ENCODE measurements at regions not wholly inside any gene's neighbourhood (a gene's known extent, or its start where the extent isn't known, plus 50 kb on each side); places are given as distances from the start of the nearest gene placed in this dataset.

DNA sequence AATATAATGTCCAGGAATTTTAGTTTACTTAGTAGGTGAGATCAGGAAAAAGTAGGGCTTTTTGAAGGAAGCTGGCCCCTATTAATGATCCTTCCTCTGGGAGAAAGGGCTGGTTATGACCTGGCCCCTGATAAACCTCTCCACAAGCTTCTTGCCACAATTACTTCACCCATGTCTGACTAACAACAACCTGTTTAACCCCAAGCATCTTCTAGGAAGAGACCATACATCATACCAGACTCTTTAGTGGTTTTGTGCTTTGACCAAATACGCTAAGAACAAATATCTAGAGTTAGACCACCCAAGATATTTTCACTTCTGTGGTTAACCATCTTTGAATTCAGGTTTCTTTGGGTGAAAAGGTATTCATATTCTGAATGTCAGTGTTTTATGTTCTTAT, 174.0 kb upstream of the SLC27A6 start:
- intact Hi-C loops (cut with DNase I) = no loop called here
- no peaks in the 10 kb centered on the region for H3K4me1 ChIP-seq
- H3K4me3 ChIP-seq = no peak overlapping the region
- no peak for TF ChIP-seq POLR2A (IDR thresholded peaks at IDR 0.05)
- no peak for TF ChIP-seq POLR2AphosphoS5 (IDR thresholded peaks at IDR 0.05)
- TF ChIP-seq, protein P1, sequence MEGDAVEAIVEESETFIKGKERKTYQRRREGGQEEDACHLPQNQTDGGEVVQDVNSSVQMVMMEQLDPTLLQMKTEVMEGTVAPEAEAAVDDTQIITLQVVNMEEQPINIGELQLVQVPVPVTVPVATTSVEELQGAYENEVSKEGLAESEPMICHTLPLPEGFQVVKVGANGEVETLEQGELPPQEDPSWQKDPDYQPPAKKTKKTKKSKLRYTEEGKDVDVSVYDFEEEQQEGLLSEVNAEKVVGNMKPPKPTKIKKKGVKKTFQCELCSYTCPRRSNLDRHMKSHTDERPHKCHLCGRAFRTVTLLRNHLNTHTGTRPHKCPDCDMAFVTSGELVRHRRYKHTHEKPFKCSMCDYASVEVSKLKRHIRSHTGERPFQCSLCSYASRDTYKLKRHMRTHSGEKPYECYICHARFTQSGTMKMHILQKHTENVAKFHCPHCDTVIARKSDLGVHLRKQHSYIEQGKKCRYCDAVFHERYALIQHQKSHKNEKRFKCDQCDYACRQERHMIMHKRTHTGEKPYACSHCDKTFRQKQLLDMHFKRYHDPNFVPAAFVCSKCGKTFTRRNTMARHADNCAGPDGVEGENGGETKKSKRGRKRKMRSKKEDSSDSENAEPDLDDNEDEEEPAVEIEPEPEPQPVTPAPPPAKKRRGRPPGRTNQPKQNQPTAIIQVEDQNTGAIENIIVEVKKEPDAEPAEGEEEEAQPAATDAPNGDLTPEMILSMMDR (IDR thresholded peaks at IDR 0.05) = no peak
- TF ChIP-seq EP300 (IDR thresholded peaks at IDR 0.05) = no peak
- H3K27me3 ChIP-seq = no peaks in the 10 kb centered on the region
- DNase-seq = no peak
- H3K9me3 ChIP-seq = no peaks in the 10 kb centered on the region
- no peaks in the 10 kb centered on the region for H3K36me3 ChIP-seq
- 86 to 87% methylated on average over 1 of the region's 1 CpG for WGBS, 2 donors
- no peak overlapping the region for H3K27ac ChIP-seq

- 64 to 79% methylated on average over 4 of the region's 4 CpGs for WGBS, 2 donors
- Histone ChIP-seq H3K4me1 (no peaks in the 10 kb centered on the region), H3K27ac (no peak overlapping the region), H3K4me3 (no peak overlapping the region), H3K9me3 (no peaks in the 10 kb centered on the region), H3K36me3 (no peaks in the 10 kb centered on the region), H3K27me3 (no peaks in the 10 kb centered on the region)
- no peak for TF ChIP-seq POLR2AphosphoS5 (IDR thresholded peaks at IDR 0.05)
- TF ChIP-seq EP300 (IDR thresholded peaks at IDR 0.05) = no peak
- TF ChIP-seq, protein P1 (IDR thresholded peaks at IDR 0.05) = no peak
- TF ChIP-seq POLR2A (IDR thresholded peaks at IDR 0.05) = no peak
- no peak for DNase-seq
- intact Hi-C loops (cut with DNase I) = no loop called here
Observed at GRCh38 chr5:128796506-128796905, 168.8 kb upstream of the SLC27A6 start.

- no peaks in the 10 kb centered on the region for H3K9me3 ChIP-seq
- no peaks in the 10 kb centered on the region for H3K4me1 ChIP-seq
- TF ChIP-seq POLR2AphosphoS5 (IDR thresholded peaks at IDR 0.05) = no peak
- H3K27me3 ChIP-seq = no peaks in the 10 kb centered on the region
- no peak for DNase-seq
- no peak overlapping the region for H3K27ac ChIP-seq
- intact Hi-C loops (cut with DNase I) = no loop called here
- H3K36me3 ChIP-seq = no peaks in the 10 kb centered on the region
- H3K4me3 ChIP-seq = no peak overlapping the region
Observed at GRCh38 chr5:128798871-128799270, 166.4 kb upstream of the SLC27A6 start.

- H3K4me3 ChIP-seq = no peak overlapping the region
- 90 to 92% methylated on average over 4 of the region's 4 CpGs for WGBS, 2 donors
- H3K4me1 ChIP-seq = no peaks in the 10 kb centered on the region
- H3K9me3 ChIP-seq = no peaks in the 10 kb centered on the region
- H3K27ac ChIP-seq = no peak overlapping the region
- intact Hi-C loops (cut with DNase I) = no loop called here
- H3K36me3 ChIP-seq = no peaks in the 10 kb centered on the region
- DNase-seq = no peak
- H3K27me3 ChIP-seq = no peaks in the 10 kb centered on the region
- TF ChIP-seq POLR2AphosphoS5 (IDR thresholded peaks at IDR 0.05) = no peak
- TF ChIP-seq POLR2A (IDR thresholded peaks at IDR 0.05) = no peak
- no peak for TF ChIP-seq EP300 (IDR thresholded peaks at IDR 0.05)
- TF ChIP-seq, protein P1 (IDR thresholded peaks at IDR 0.05) = no peak
Observed at GRCh38 chr5:128799945-128800344, 165.3 kb upstream of the SLC27A6 start.

GRCh38 chr5:128800377-128800776, 164.9 kb upstream of the SLC27A6 start:
- WGBS, 2 donors = 74 to 94% methylated on average over 1 of the region's 1 CpG
- no peaks in the 10 kb centered on the region for H3K4me1 ChIP-seq
- no peak for DNase-seq
- no peaks in the 10 kb centered on the region for H3K27me3 ChIP-seq
- intact Hi-C loops (cut with DNase I) = no loop called here
- no peak overlapping the region for H3K27ac ChIP-seq
- TF ChIP-seq POLR2AphosphoS5 (IDR thresholded peaks at IDR 0.05) = no peak
- TF ChIP-seq, protein P1 (IDR thresholded peaks at IDR 0.05) = no peak
- TF ChIP-seq POLR2A (IDR thresholded peaks at IDR 0.05) = no peak
- no peak for TF ChIP-seq EP300 (IDR thresholded peaks at IDR 0.05)
- no peaks in the 10 kb centered on the region for H3K36me3 ChIP-seq
- no peak overlapping the region for H3K4me3 ChIP-seq
- no peaks in the 10 kb centered on the region for H3K9me3 ChIP-seq
